CD14-positive monocyte (primary cell): ENCODE measurements at regions not wholly inside any gene's neighbourhood (a gene's known extent, or its start where the extent isn't known, plus 50 kb on each side); places are given as distances from the start of the nearest gene placed in this dataset.

Source experiments
- DNase-seq, 3 donors: peaks; one replicate each; pipeline ENCODE4 v3.0.0-alpha.2; 2011 to 2022
- H2AFZ ChIP-seq: 2 replicates; pipeline ENCODE4 v1.6.0; 2012; ENCODE audit warnings: mild to moderate bottlenecking, low read depth, low read length, inconsistent platforms; ENCODE audit not compliant: insufficient read depth, poor library complexity, severe bottlenecking
- H3K27ac ChIP-seq, 2 donors: 1 replicate in 1 of 2; 2 replicates in 1 of 2; pipeline ENCODE4 v1.5.1; 2012 to 2013; ENCODE audit warnings: low read length in 2 of 2, control low read depth in 1 of 2, inconsistent platforms in 1 of 2, low read depth in 1 of 2, mild to moderate bottlenecking in 1 of 2
- H3K27me3 ChIP-seq, 2 donors: one replicate each; pipeline versions ENCODE4 v1.6.0 to v1.6.1; 2011 to 2013; ENCODE audit warnings: low read length in 2 of 2; ENCODE audit not compliant: control insufficient read depth in 2 of 2, insufficient read depth in 2 of 2
- H3K36me3 ChIP-seq, 2 donors: replicated peaks in 1 of 2; 1 replicate in 1 of 2; 2 replicates in 1 of 2; pipeline versions ENCODE4 v1.5.1 to v1.6.1; 2012 to 2013; ENCODE audit warnings: low read length in 2 of 2, control low read depth in 1 of 2, inconsistent platforms in 1 of 2, mild to moderate bottlenecking in 1 of 2; ENCODE audit not compliant: insufficient read depth in 2 of 2, control insufficient read depth in 1 of 2
- H3K4me1 ChIP-seq, 2 donors: 1 replicate in 1 of 2; 2 replicates in 1 of 2; pipeline versions ENCODE4 v1.5.1 to v1.6.1; 2012 to 2013; ENCODE audit warnings: low read length in 2 of 2, control low read depth in 1 of 2, inconsistent platforms in 1 of 2, mild to moderate bottlenecking in 1 of 2, moderate library complexity in 1 of 2; ENCODE audit not compliant: insufficient read depth in 2 of 2, control insufficient read depth in 1 of 2
- H3K4me2 ChIP-seq: replicated peaks from 2 replicates; pipeline ENCODE3; 2012; ENCODE audit warnings: low read length, moderate library complexity, mild to moderate bottlenecking; ENCODE audit not compliant: poor library complexity, severe bottlenecking; ENCODE audit errors: extremely low read depth
- H3K4me3 ChIP-seq, 3 experiments: fragments of 200-600 bp in 1 of 3; sonication (generic) in 1 of 3; replicated peaks in 1 of 3; 1 replicate in 2 of 3; 2 replicates in 1 of 3; pipeline ENCODE4 v1.5.1; 2011 to 2013; ENCODE audit warnings: low read length in 3 of 3, mild to moderate bottlenecking in 3 of 3, control low read depth in 2 of 3, low read depth in 2 of 3, inconsistent platforms in 1 of 3, moderate library complexity in 1 of 3
- H3K79me2 ChIP-seq: 2 replicates; pipeline ENCODE4 v1.6.0; 2012; ENCODE audit warnings: mild to moderate bottlenecking, control low read depth, inconsistent platforms, low read length, moderate library complexity; ENCODE audit not compliant: insufficient read depth
- H3K9ac ChIP-seq: 2 replicates; pipeline ENCODE4 v1.6.0; 2017; ENCODE audit warnings: low read length, mild to moderate bottlenecking; ENCODE audit not compliant: insufficient read depth, poor library complexity, severe bottlenecking
- H3K9me3 ChIP-seq, 2 donors: replicated peaks in 1 of 2; 1 replicate in 1 of 2; 2 replicates in 1 of 2; pipeline versions ENCODE4 v1.5.1 to v1.6.1; 2012 to 2013; ENCODE audit warnings: low read length in 2 of 2, control low read depth in 1 of 2; ENCODE audit not compliant: control insufficient read depth in 1 of 2, insufficient read depth in 1 of 2
- H4K20me1 ChIP-seq: 2 replicates; pipeline ENCODE4 v1.6.0; 2012; ENCODE audit warnings: mild to moderate bottlenecking, low read length, control low read depth, moderate library complexity; ENCODE audit not compliant: insufficient read depth
- H3K27ac Mint-ChIP-seq, 7 donors: one replicate each; pipeline ENCODE4 v1.8.0; 2020; ENCODE audit warnings: mild to moderate bottlenecking in 7 of 7, mixed read lengths in 7 of 7, moderate library complexity in 6 of 7, inconsistent platforms in 2 of 7
- H3K27me3 Mint-ChIP-seq, 3 donors: one replicate each; pipeline ENCODE4 v1.8.0; 2021 to 2022; ENCODE audit warnings: low read depth in 3 of 3, mild to moderate bottlenecking in 3 of 3, mixed read lengths in 3 of 3, moderate library complexity in 3 of 3, inconsistent platforms in 1 of 3
- H3K36me3 Mint-ChIP-seq, 2 donors: one replicate each; pipeline ENCODE4 v1.8.0; 2020; ENCODE audit warnings: mixed read lengths in 2 of 2, inconsistent platforms in 1 of 2, mild to moderate bottlenecking in 1 of 2
- H3K4me1 Mint-ChIP-seq: one replicate; pipeline ENCODE4 v1.8.0; 2020; ENCODE audit warnings: mild to moderate bottlenecking, mixed read lengths
- H3K4me3 Mint-ChIP-seq, 2 donors: one replicate each; pipeline ENCODE4 v1.8.0; 2020; ENCODE audit warnings: mild to moderate bottlenecking in 2 of 2, mixed read lengths in 2 of 2, moderate library complexity in 1 of 2
- H3K9me3 Mint-ChIP-seq, 7 donors: one replicate each; pipeline ENCODE4 v1.8.0; 2020 to 2022; ENCODE audit warnings: mixed read lengths in 7 of 7, mild to moderate bottlenecking in 6 of 7, moderate library complexity in 6 of 7, inconsistent platforms in 2 of 7
- CTCF ChIP-seq: fragments of 200-600 bp; IDR thresholded peaks from one replicate; pipeline ENCODE4 v1.8.0; 2022; ENCODE audit warnings: antibody characterized with exemption, mild to moderate bottlenecking
- WGBS: methylation state at CpG from one replicate; pipeline ENCODE4 v1.1.5; 2013; ENCODE audit warnings: missing lambda C conversion rate; ENCODE audit not compliant: insufficient coverage; 5-methylcytosine and 5-hydroxymethylcytosine counted together
- intact Hi-C, 2 donors: fragments of 100-400 bp; cut with micrococcal nuclease; formaldehyde crosslinking; loops; one replicate each; pipeline versions ENCODE4 v1.15.0 to v1.15.1; 2023

GRCh38 chr1:74969566-74970135, 164.5 kb upstream of the LHX8 start:
- DNase-seq, result no peak
- no peak for TF ChIP-seq CTCF
- Histone ChIP-seq H3K9ac (no peak overlapping the region), H3K36me3 (no peaks in the 10 kb centered on the region), H4K20me1 (no peaks in the 10 kb centered on the region), H3K4me3 (no peak overlapping the region), H3K4me2 (no peak overlapping the region), H3K4me1 (no peaks in the 10 kb centered on the region), H3K9me3 (no peaks in the 10 kb centered on the region), H3K27me3 (no peaks in the 10 kb centered on the region), H3K27ac (no peak overlapping the region), H2AFZ (no peak overlapping the region), H3K79me2 (no peaks in the 10 kb centered on the region)
- Mint-ChIP-seq H3K9me3 (peaks cover 0 to 3% (median 0%) of the 10 kb centered on the region in 7 donors), H3K27ac (no peak overlapping the region), H3K4me1 (no peaks in the 10 kb centered on the region), H3K36me3 (no peaks in the 10 kb centered on the region), H3K27me3 (no peaks in the 10 kb centered on the region), H3K4me3 (no peak overlapping the region)
- intact Hi-C loops, result no loop called here
- WGBS, result no CpG with 5 or more reads among the region's 2 CpGs

- Histone ChIP-seq H4K20me1 (no peaks in the 10 kb centered on the region), H3K27me3 (no peaks in the 10 kb centered on the region), H3K4me2 (no peak overlapping the region), H3K4me1 (no peaks in the 10 kb centered on the region), H3K27ac (no peak overlapping the region), H2AFZ (no peak overlapping the region), H3K9me3 (no peaks in the 10 kb centered on the region), H3K9ac (no peak overlapping the region), H3K4me3 (no peak overlapping the region), H3K79me2 (no peaks in the 10 kb centered on the region), H3K36me3 (no peaks in the 10 kb centered on the region)
- intact Hi-C loops, result no loop called here
- 25% methylated on average over 2 of the region's 2 CpGs for WGBS
- Mint-ChIP-seq H3K4me3 (no peak overlapping the region), H3K27me3 (no peaks in the 10 kb centered on the region), H3K27ac (no peak overlapping the region), H3K9me3 (peaks cover 0 to 2% (median 0%) of the 10 kb centered on the region in 7 donors), H3K36me3 (no peaks in the 10 kb centered on the region), H3K4me1 (no peaks in the 10 kb centered on the region)
- no peak for DNase-seq
- TF ChIP-seq CTCF, result no peak
Observed at GRCh38 chr1:74971982-74972381, 162.2 kb upstream of the LHX8 start.
